ENCODE measurements at regions not wholly inside any gene's neighbourhood (a gene's known extent, or its start where the extent isn't known, plus 50 kb on each side); places are given as distances from the start of the nearest gene placed in this dataset.
A peak's percentile ranks its signal among the peaks of the same experiment; 100 is the strongest.
"Not testable (repeated sequence)": the region's sequence is repeated elsewhere in the genome, so short reads cannot be mapped to it uniquely, and the experiment has no call there.

- no peak overlapping the region for H3K27ac ChIP-seq
Measured at GRCh38 chr12:108424816-108425215, 85.7 kb upstream of the CMKLR1 start.

GRCh38 chr12:108424026-108424425 is 84.9 kb upstream of the CMKLR1 start:
- Histone ChIP-seq H3K4me3 (no peak overlapping the region), H3K27ac (no peak overlapping the region)
- DNase-seq (ENCODE audit: low spot score) = no peak
- TF ChIP-seq CTCF (IDR thresholded peaks at IDR 0.05) = no peak

More at GRCh38 chr12:108424816-108425215, 85.7 kb upstream of the CMKLR1 start:
- TF ChIP-seq CTCF (IDR thresholded peaks at IDR 0.05) = no peak
- DNase-seq (ENCODE audit: low spot score) = no peak
- H3K4me3 ChIP-seq = no peak overlapping the region

GRCh38 chr12:108423486-108423885 is 84.4 kb upstream of the CMKLR1 start:
- TF ChIP-seq CTCF (IDR thresholded peaks at IDR 0.05) = no peak
- DNase-seq (ENCODE audit: low spot score) = no peak
- no peak overlapping the region for H3K27ac ChIP-seq

GRCh38 chr12:108421082-108421481 is 82.0 kb upstream of the CMKLR1 start:
- not testable (repeated sequence) for H3K27ac ChIP-seq; DNase-seq (ENCODE audit: low spot score); H3K4me3 ChIP-seq

More at GRCh38 chr12:108423486-108423885, 84.4 kb upstream of the CMKLR1 start:
- no peak overlapping the region for H3K4me3 ChIP-seq

GRCh38 chr12:108420421-108420820 is 81.3 kb upstream of the CMKLR1 start:
- H3K4me3 ChIP-seq; DNase-seq (ENCODE audit: low spot score); H3K27ac ChIP-seq: not testable (repeated sequence)

- TF ChIP-seq CTCF (IDR thresholded peaks at IDR 0.05) = no peak
- Histone ChIP-seq H3K4me3 (no peak overlapping the region), H3K27ac (no peak overlapping the region)
- DNase-seq (ENCODE audit: low spot score) = no peak
Measured at GRCh38 chr12:108419949-108420348, 80.8 kb upstream of the CMKLR1 start.

GRCh38 chr12:108418164-108418890 is 79.2 kb upstream of the CMKLR1 start:
- Histone ChIP-seq H3K27ac (peak overlapping the region in 1 of 2 donors; percentile 25), H3K4me3 (no peak overlapping the region)
- TF ChIP-seq CTCF (IDR thresholded peaks at IDR 0.05) = no peak
- no peak for DNase-seq (ENCODE audit: low spot score)

GRCh38 chr12:108414021-108414420 is 74.9 kb upstream of the CMKLR1 start:
- no peak for DNase-seq (ENCODE audit: low spot score)
- Histone ChIP-seq H3K27ac (no peak overlapping the region), H3K4me3 (no peak overlapping the region)
- no peak for TF ChIP-seq CTCF (IDR thresholded peaks at IDR 0.05)

Data from coronary artery (tissue), 2 donors.